ENCODE measurements at regions not wholly inside any gene's neighbourhood (a gene's known extent, or its start where the extent isn't known, plus 50 kb on each side); places are given as distances from the start of the nearest gene placed in this dataset.
A peak's percentile ranks its signal among the peaks of the same experiment; 100 is the strongest.

- DNase-seq, result no peak
These were observed 70.3 kb upstream of the F3 start for GRCh38 chr1:94611681-94612475.

- DNase-seq, result no peak
These were observed 68.1 kb upstream of the F3 start for GRCh38 chr1:94609619-94610018.

- no peak for DNase-seq
These were observed 67.4 kb upstream of the F3 start for GRCh38 chr1:94608852-94609530.

DNA sequence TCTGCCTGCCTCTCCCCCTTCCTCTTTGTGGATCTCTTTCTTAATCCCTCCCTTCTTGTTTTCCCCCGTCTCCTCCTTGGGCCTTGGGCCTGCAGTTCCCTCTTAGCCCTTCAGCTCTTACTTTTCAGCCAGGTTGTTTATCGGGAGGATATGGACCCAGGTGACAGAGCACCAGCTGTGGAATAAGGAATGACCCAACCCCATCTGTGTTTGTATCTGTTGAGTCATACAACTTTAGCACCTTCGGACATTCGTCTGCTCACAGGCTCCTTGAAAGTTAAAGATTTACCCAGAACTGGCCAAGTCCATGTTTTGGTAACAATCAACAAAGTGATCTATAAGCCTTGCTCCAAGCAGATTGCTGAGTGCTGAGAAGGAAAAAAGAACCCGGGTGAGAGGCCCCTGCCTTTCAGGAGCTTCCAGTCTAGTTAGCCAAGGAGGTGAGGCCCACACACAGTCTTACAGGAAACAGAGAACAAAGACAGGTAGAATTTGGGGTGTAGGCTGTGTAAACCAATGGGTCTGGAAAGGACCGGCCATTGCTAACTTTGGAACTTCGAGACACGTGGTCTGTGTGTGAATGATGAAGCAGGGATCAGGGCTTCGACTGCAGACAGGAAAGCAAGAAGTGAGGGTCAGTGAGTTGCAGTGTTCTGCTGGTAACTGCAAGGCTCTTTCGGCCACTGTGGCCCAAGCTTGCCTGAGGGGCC lies 66.7 kb upstream of the F3 start:
- DNase-seq, result peak; percentile 48

GRCh38 chr1:94607398-94607797 lies 65.8 kb upstream of the F3 start:
- DNase-seq, result no peak

- DNase-seq, result peak; percentile 35
These were observed 64.9 kb upstream of the F3 start for GRCh38 chr1:94606471-94606870.

GRCh38 chr1:94603663-94604062 lies 62.1 kb upstream of the F3 start:
- no peak for DNase-seq

GRCh38 chr1:94602802-94603625 lies 61.5 kb upstream of the F3 start:
- DNase-seq, result no peak

DNA sequence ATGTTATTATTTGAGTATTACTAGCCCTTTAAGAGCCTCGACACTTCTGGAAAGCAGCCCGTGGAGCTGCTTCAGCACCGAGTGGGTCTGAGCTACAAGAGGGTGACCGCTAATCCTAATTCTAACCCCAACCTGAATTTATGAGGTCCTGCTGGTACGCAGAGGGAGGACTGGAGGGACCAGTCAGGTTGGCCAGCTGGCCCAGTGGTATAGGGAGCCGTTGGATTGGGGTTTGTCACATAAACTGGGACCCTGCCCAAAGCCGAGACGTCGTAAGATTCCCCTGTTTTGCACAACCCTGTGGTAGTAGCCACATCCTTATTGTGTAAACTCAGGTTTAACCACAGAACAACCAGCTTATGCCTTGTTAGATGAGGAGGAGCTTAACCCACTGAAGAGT lies 60.8 kb upstream of the F3 start:
- peak; percentile 100 for DNase-seq

DNA sequence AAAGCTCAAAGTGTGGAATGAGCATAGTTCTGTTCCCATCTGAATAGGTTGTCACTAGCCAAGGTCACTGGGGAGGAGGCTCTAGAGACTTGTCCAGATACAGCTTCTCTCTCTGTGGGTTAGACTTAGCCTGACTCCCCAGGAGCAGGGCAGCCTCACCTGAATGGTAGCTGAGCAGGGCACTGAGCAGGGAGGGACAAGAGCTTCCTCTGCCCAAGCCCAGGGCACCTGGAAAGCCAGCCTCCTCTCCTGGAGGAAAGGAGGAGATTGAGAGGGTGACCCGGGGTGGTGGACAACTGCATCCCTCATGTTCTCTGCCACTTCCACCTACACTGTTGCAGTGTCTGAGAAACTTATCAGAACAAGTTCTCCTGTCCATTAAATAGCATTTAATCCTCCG lies 59.0 kb upstream of the F3 start:
- DNase-seq, result no peak

DNA sequence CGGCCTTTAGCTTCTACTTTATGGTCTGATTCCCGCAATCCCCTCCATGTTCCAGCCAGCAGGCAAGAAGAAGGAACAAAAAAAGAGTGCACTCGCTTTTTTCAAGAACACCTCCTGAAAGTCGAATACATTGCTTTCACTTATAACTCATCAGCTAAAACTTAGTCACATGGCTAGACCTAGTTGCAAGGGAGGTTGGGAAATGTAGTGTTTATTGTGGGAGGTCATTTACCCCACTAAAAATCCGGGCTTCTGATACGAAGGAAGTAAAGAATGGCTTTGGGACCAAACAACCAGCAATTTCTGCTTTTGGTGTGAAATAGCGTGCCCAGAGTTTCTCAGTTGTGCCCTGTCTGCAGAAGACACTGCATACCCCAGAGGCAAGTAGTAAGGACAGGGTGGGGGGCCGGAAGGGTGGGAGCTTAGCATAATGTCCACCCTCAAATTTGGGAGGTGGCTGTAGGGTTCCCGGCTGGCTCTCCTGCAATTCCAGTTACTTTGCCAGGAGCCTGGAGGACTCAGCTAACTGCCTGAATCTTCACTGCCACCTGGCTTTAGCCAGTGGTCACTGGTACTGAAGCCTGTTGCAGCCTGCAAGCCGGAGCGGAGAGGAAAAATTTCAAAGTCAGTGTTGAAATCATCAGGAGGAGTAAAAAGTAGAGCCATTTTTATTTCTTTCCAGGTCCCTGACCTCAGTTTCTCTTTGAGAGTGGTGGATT lies 57.7 kb upstream of the F3 start:
- peak; percentile 84 for DNase-seq

DNA sequence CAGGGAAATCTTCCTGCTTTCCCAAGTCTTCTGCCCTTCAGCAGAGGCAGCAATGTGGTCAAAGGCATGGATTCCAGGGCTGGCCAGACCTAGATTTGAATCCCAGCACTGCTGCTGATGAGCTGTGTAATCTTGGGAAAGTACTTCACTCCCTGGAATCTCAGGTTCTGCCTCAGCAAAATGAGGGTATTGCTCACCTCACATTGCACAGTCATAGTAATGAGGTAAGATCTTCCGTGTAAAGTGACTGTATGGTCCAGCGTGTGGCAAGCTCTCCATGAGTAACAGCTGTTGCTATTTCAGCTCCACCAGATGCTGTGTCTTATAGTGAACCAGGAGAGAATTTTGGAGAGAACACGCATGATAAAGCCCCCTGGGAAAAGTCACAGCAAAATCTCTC lies 56.1 kb upstream of the F3 start:
- no peak for DNase-seq

GRCh38 chr1:94596260-94596659 lies 54.7 kb upstream of the F3 start:
- no peak for DNase-seq

GRCh38 chr1:94595658-94596057 lies 54.1 kb upstream of the F3 start:
- DNase-seq, result peak; percentile 19

DNA sequence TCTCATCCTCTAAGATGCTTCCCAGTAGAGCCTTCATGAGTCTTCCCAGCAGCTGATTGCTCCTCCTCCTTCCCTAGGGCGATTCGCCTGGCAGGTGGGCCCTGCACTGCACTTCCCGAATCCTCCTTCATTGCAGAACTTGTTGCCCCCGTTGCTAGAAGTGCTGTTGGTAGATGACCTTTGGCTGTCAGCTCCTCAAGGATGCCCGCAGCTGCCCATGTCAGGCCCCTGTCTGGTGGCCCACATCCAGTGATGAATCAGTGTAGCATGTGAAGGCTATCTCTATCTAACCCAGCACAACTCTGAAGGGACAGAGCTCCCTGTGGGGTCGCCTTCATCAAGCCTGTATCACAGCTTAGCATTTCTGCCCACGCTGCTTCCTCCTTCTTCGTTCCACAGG lies 52.1 kb upstream of the F3 start:
- no peak for DNase-seq

GRCh38 chr1:94592571-94592920 lies 51.0 kb upstream of the F3 start:
- no peak for DNase-seq

GRCh38 chr1:94591823-94592570 lies 50.4 kb upstream of the F3 start:
- no peak for DNase-seq
